ENCODE measurements at regions not wholly inside any gene's neighbourhood (a gene's known extent, or its start where the extent isn't known, plus 50 kb on each side); places are given as distances from the start of the nearest gene placed in this dataset.

GRCh38 chr13:85278851-85279250 lies 520.4 kb downstream of the SLITRK6 start:
- DNase-seq, result no peak

- no peak for DNase-seq
Observed at GRCh38 chr13:85277748-85278147, 521.5 kb downstream of the SLITRK6 start.

GRCh38 chr13:85266771-85267170 lies 532.4 kb downstream of the SLITRK6 start:
- DNase-seq, result no peak

GRCh38 chr13:85266331-85266730 lies 532.9 kb downstream of the SLITRK6 start:
- no peak for DNase-seq

GRCh38 chr13:85265296-85265695 lies 533.9 kb downstream of the SLITRK6 start:
- DNase-seq, result no peak

GRCh38 chr13:85262499-85262898 lies 536.7 kb downstream of the SLITRK6 start:
- no peak for DNase-seq

- no peak for DNase-seq
Observed at GRCh38 chr13:85261757-85262346, 537.4 kb downstream of the SLITRK6 start.

GRCh38 chr13:85260896-85261295 lies 538.3 kb downstream of the SLITRK6 start:
- DNase-seq, result no peak

- no peak for DNase-seq
Observed at GRCh38 chr13:85255978-85256377, 543.2 kb downstream of the SLITRK6 start.

- no peak for DNase-seq
Observed at GRCh38 chr13:85254641-85255040, 544.6 kb downstream of the SLITRK6 start.

GRCh38 chr13:85249151-85249550 lies 550.1 kb downstream of the SLITRK6 start:
- no peak for DNase-seq

GRCh38 chr13:85247780-85248179 lies 551.4 kb downstream of the SLITRK6 start:
- no peak for DNase-seq

- DNase-seq, result no peak
Observed at GRCh38 chr13:85243831-85244230, 555.4 kb downstream of the SLITRK6 start.

GRCh38 chr13:85241060-85241459 lies 558.2 kb downstream of the SLITRK6 start:
- no peak for DNase-seq

- DNase-seq, result no peak
Observed at GRCh38 chr13:85236413-85236812, 562.8 kb downstream of the SLITRK6 start.

- no peak for DNase-seq
Observed at GRCh38 chr13:85230691-85231093, 568.5 kb downstream of the SLITRK6 start.

- no peak for DNase-seq
Observed at GRCh38 chr13:85228692-85229091, 570.5 kb downstream of the SLITRK6 start.

GRCh38 chr13:85223883-85224656 lies 575.1 kb downstream of the SLITRK6 start:
- DNase-seq, result no peak

GRCh38 chr13:85216576-85216975 lies 582.6 kb downstream of the SLITRK6 start:
- no peak for DNase-seq

GRCh38 chr13:85212692-85213091 lies 586.5 kb downstream of the SLITRK6 start:
- no peak for DNase-seq

- DNase-seq, result no peak
Observed at GRCh38 chr13:85204668-85205344, 594.4 kb downstream of the SLITRK6 start.

- DNase-seq, result no peak
Observed at GRCh38 chr13:85197431-85197830, 601.8 kb downstream of the SLITRK6 start.

GRCh38 chr13:85194482-85194881 lies 604.7 kb downstream of the SLITRK6 start:
- no peak for DNase-seq

Data from KG1 (cell line).